Lung (tissue), 11 donors: ENCODE measurements at regions not wholly inside any gene's neighbourhood (a gene's known extent, or its start where the extent isn't known, plus 50 kb on each side); places are given as distances from the start of the nearest gene placed in this dataset.

Experiments
- ATAC-seq: fragments of 200-7000 bp; cut with Tn5 transposase; one replicate; pipeline ENCODE4 v1.9.1; 2020; ENCODE audit warnings: moderate number of reproducible peaks; ENCODE audit not compliant: insufficient read depth, low FRiP score
- DNase-seq, 3 donors: peaks; one replicate each; pipeline ENCODE4 v3.0.0-alpha.2; 2013 to 2017
- H3K27ac ChIP-seq, 2 donors: one replicate each; pipeline ENCODE4 v1.5.1; 2013; ENCODE audit warnings: mild to moderate bottlenecking in 2 of 2, moderate library complexity in 2 of 2, control low read depth in 1 of 2, inconsistent platforms in 1 of 2, low read depth in 1 of 2, low read length in 1 of 2
- H3K27me3 ChIP-seq, 3 donors: one replicate each; pipeline ENCODE4 v1.5.1; 2013; ENCODE audit warnings: low read length in 2 of 3; ENCODE audit not compliant: control insufficient read depth in 3 of 3, insufficient read depth in 3 of 3
- H3K36me3 ChIP-seq, 4 donors: one replicate each; pipeline ENCODE4 v1.5.1; 2013; ENCODE audit warnings: low read length in 4 of 4, mild to moderate bottlenecking in 1 of 4, moderate library complexity in 1 of 4; ENCODE audit not compliant: control insufficient read depth in 4 of 4, insufficient read depth in 4 of 4
- H3K4me1 ChIP-seq, 5 donors: one replicate each; pipeline ENCODE4 v1.5.1; 2013; ENCODE audit warnings: low read length in 5 of 5, mild to moderate bottlenecking in 2 of 5, moderate library complexity in 1 of 5; ENCODE audit not compliant: control insufficient read depth in 5 of 5, insufficient read depth in 5 of 5
- H3K4me3 ChIP-seq: one replicate; pipeline ENCODE4 v1.5.1; 2013; ENCODE audit warnings: mild to moderate bottlenecking, control low read depth, moderate library complexity
- H3K9ac ChIP-seq, 2 donors: one replicate each; pipeline ENCODE4 v1.5.1; 2013; ENCODE audit warnings: low read length in 2 of 2, control low read depth in 1 of 2; ENCODE audit not compliant: insufficient read depth in 1 of 2
- H3K9me3 ChIP-seq, 4 donors: one replicate each; pipeline ENCODE4 v1.5.1; 2013; ENCODE audit warnings: low read length in 3 of 4, mild to moderate bottlenecking in 1 of 4, moderate library complexity in 1 of 4; ENCODE audit not compliant: control insufficient read depth in 4 of 4, insufficient read depth in 3 of 4
- whole genome bisulfite sequencing, 2 donors: extraction: QIAGEN DNeasy Blood & Tissue Kit; methylation state at CpG; one replicate each; pipeline ENCODE4 v1.1.7; 2013; 5-methylcytosine and 5-hydroxymethylcytosine counted together
- TF ChIP-seq, protein P1 (sequence below): IDR thresholded peaks from 2 replicates; pipeline ENCODE4 v1.5.1; 2012; ENCODE audit warnings: mild to moderate bottlenecking; ENCODE audit errors: control extremely low read depth, extremely low read depth
- donor health status: control.
- donor health status: control.
- donor health status: Bipolar disorder and iron deficiency.
- donor health status: healthy.
- donor health status: DM: yes; HTN: yes; CAD: no.

GRCh38 chr13:62193919-62194318 lies 778.3 kb upstream of the PCDH20 start:
- TF ChIP-seq, protein P1, sequence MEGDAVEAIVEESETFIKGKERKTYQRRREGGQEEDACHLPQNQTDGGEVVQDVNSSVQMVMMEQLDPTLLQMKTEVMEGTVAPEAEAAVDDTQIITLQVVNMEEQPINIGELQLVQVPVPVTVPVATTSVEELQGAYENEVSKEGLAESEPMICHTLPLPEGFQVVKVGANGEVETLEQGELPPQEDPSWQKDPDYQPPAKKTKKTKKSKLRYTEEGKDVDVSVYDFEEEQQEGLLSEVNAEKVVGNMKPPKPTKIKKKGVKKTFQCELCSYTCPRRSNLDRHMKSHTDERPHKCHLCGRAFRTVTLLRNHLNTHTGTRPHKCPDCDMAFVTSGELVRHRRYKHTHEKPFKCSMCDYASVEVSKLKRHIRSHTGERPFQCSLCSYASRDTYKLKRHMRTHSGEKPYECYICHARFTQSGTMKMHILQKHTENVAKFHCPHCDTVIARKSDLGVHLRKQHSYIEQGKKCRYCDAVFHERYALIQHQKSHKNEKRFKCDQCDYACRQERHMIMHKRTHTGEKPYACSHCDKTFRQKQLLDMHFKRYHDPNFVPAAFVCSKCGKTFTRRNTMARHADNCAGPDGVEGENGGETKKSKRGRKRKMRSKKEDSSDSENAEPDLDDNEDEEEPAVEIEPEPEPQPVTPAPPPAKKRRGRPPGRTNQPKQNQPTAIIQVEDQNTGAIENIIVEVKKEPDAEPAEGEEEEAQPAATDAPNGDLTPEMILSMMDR, result no peak
- WGBS, 2 donors, result 72 to 98% methylated on average over 2 of the region's 2 CpGs
- ATAC-seq, result no peak

DNA sequence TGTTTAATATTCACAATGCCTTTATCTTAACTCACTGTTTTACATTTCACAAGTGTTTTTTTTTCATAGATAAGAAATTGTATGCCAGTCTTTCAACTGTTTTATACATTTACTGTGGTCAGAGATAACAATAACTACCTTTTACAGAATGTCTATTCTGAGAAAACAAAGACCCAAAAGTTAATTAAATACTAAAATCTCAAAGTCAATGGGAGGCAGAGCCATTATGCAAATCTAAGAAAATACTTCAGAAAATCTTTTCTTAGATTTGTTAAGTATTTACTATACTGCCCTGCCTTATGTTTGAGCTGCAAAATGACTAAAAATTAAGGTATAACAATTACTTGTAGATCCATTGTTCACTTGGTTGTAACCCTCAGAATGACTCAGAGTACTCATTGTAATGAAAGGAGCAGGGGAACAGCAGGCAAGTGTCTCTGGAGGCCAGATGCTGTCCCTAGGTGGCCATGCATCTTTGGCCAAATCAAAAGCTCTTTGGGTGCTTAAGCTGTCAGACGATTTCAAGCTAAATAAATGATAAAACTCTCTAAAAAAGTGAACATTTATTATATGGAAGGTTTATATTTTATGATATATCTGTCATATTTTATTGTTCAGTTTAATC lies 770.1 kb upstream of the PCDH20 start:
- ATAC-seq (no peak), DNase-seq (no peak)
- H3K4me3 ChIP-seq, result no peak overlapping the region
- 43 to 47% methylated on average over 1 of the region's 1 CpG for WGBS, 2 donors
- H3K9me3 ChIP-seq, result no peaks in the 10 kb centered on the region
- no peak overlapping the region for H3K27ac ChIP-seq
- no peak overlapping the region for H3K9ac ChIP-seq
- H3K27me3 ChIP-seq, result no peaks in the 10 kb centered on the region
- no peaks in the 10 kb centered on the region for H3K36me3 ChIP-seq
- no peaks in the 10 kb centered on the region for H3K4me1 ChIP-seq
- TF ChIP-seq, protein P1, result no peak

More at GRCh38 chr13:62193919-62194318, 778.3 kb upstream of the PCDH20 start:
- H3K27ac ChIP-seq, result no peak overlapping the region
- no peaks in the 10 kb centered on the region for H3K27me3 ChIP-seq
- H3K9me3 ChIP-seq, result no peaks in the 10 kb centered on the region
- H3K4me1 ChIP-seq, result no peaks in the 10 kb centered on the region
- no peaks in the 10 kb centered on the region for H3K36me3 ChIP-seq
- H3K9ac ChIP-seq, result no peak overlapping the region
- H3K4me3 ChIP-seq, result no peak overlapping the region
- DNase-seq, result no peak

GRCh38 chr13:62176051-62176450 lies 760.4 kb upstream of the PCDH20 start:
- no peak for ATAC-seq
- Histone ChIP-seq H3K9me3 (no peaks in the 10 kb centered on the region), H3K36me3 (no peaks in the 10 kb centered on the region), H3K27ac (no peak overlapping the region), H3K27me3 (no peaks in the 10 kb centered on the region), H3K4me1 (no peaks in the 10 kb centered on the region), H3K4me3 (no peak overlapping the region), H3K9ac (no peak overlapping the region)
- DNase-seq, result no peak
- WGBS, 2 donors, result 55 to 76% methylated on average over 3 of the region's 3 CpGs
- TF ChIP-seq, protein P1, result no peak

DNA sequence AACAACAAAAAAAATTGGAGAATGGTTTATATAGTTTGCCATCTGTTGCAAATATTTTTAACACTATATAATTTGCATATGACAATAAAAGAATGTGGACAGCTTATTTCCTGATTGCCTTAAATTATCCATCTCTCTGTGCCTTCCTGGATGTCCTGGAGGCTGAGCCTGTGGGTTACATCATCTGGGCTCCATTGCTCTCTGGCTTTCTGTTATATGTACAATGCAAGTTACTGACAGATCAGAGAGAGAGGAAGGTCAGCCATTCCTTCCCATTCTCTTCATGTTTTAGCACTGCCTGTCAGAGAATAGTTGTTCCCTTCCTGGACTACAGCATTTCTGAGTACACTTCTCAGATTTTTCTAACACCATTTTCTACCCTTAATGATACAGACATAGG lies 758.3 kb upstream of the PCDH20 start:
- TF ChIP-seq, protein P1, result no peak
- no peak overlapping the region for H3K4me3 ChIP-seq
- no peaks in the 10 kb centered on the region for H3K36me3 ChIP-seq
- H3K27ac ChIP-seq, result no peak overlapping the region
- ATAC-seq, result no peak
- no peak for DNase-seq
- no peak overlapping the region for H3K9ac ChIP-seq
- peaks cover 0 to 2% (median 0%) of the 10 kb centered on the region in 4 donors for H3K9me3 ChIP-seq
- H3K27me3 ChIP-seq, result no peaks in the 10 kb centered on the region
- H3K4me1 ChIP-seq, result no peaks in the 10 kb centered on the region
